GM06990 (cell line): ENCODE measurements at regions not wholly inside any gene's neighbourhood (a gene's known extent, or its start where the extent isn't known, plus 50 kb on each side); places are given as distances from the start of the nearest gene placed in this dataset.
"Not testable (repeated sequence)": the region's sequence is repeated elsewhere in the genome, so short reads cannot be mapped to it uniquely, and the experiment has no call there.

ENCODE experiments used
- DNase-seq: peaks from one replicate; pipeline ENCODE4 v3.0.0-alpha.2; 2011; ENCODE audit not compliant: insufficient read length; ENCODE audit errors: extremely low read depth
- H3K27me3 ChIP-seq: replicated peaks from 2 replicates; pipeline ENCODE4 v1.6.0; 2011; ENCODE audit warnings: low read length; ENCODE audit not compliant: control insufficient read depth, insufficient read depth
- H3K36me3 ChIP-seq: 2 replicates; pipeline ENCODE4 v1.5.1; 2011; ENCODE audit warnings: low read length; ENCODE audit not compliant: control insufficient read depth, insufficient read depth
- H3K4me3 ChIP-seq: replicated peaks from 2 replicates; pipeline ENCODE4 v1.5.1; 2011; ENCODE audit warnings: low read depth, mild to moderate bottlenecking, control low read depth, low read length
- CTCF ChIP-seq: IDR thresholded peaks from 2 replicates; pipeline ENCODE4 v1.5.1; 2011; ENCODE audit warnings: low read length, control low read depth, mild to moderate bottlenecking, inconsistent platforms; ENCODE audit not compliant: insufficient read depth, poor library complexity, severe bottlenecking

- TF ChIP-seq CTCF, result no peak
- no peaks in the 10 kb centered on the region for H3K27me3 ChIP-seq
- no peak overlapping the region for H3K4me3 ChIP-seq
- no peak for DNase-seq
- no peaks in the 10 kb centered on the region for H3K36me3 ChIP-seq
Observed at GRCh38 chr12:28040246-28040645, 67.7 kb upstream of the PTHLH start.

- not testable (repeated sequence) for H3K27me3 ChIP-seq, DNase-seq, H3K4me3 ChIP-seq, H3K36me3 ChIP-seq
Observed at GRCh38 chr12:28046600-28046999, 74.1 kb upstream of the PTHLH start.

GRCh38 chr12:28050606-28051005 lies 78.1 kb upstream of the PTHLH start:
- Histone ChIP-seq H3K27me3 (no peaks in the 10 kb centered on the region), H3K36me3 (no peaks in the 10 kb centered on the region), H3K4me3 (no peak overlapping the region)
- no peak for TF ChIP-seq CTCF
- no peak for DNase-seq

GRCh38 chr12:28051516-28052354 lies 79.2 kb upstream of the PTHLH start:
- TF ChIP-seq CTCF, result no peak
- Histone ChIP-seq H3K4me3 (no peak overlapping the region), H3K27me3 (no peaks in the 10 kb centered on the region), H3K36me3 (no peaks in the 10 kb centered on the region)
- no peak for DNase-seq

GRCh38 chr12:28053564-28053963 lies 81.0 kb upstream of the PTHLH start:
- TF ChIP-seq CTCF, result no peak
- H3K4me3 ChIP-seq, result no peak overlapping the region
- H3K27me3 ChIP-seq, result no peaks in the 10 kb centered on the region
- no peaks in the 10 kb centered on the region for H3K36me3 ChIP-seq
- no peak for DNase-seq

- no peak overlapping the region for H3K4me3 ChIP-seq
- TF ChIP-seq CTCF, result no peak
- H3K27me3 ChIP-seq, result no peaks in the 10 kb centered on the region
- no peaks in the 10 kb centered on the region for H3K36me3 ChIP-seq
- DNase-seq, result no peak
Observed at GRCh38 chr12:28054583-28054982, 82.0 kb upstream of the PTHLH start.
